MG63 (cell line): ENCODE measurements at regions not wholly inside any gene's neighbourhood (a gene's known extent, or its start where the extent isn't known, plus 50 kb on each side); places are given as distances from the start of the nearest gene placed in this dataset.

ENCODE experiments used
- DNase-seq: peaks from one replicate; pipeline ENCODE4 v3.0.0-alpha.2; 2020
- H3K27me3 ChIP-seq: fragments of 250-450 bp; sonication (Bioruptor Pico); 2 replicates; pipeline ENCODE4 v1.5.1; 2020; ENCODE audit warnings: mild to moderate bottlenecking, moderate library complexity
- H3K36me3 ChIP-seq: fragments of 250-450 bp; sonication (Bioruptor Pico); 2 replicates; pipeline ENCODE4 v1.5.1; 2020; ENCODE audit warnings: mild to moderate bottlenecking, moderate library complexity
- H3K4me3 ChIP-seq: fragments of 250-450 bp; sonication (Bioruptor Pico); 2 replicates; pipeline ENCODE4 v1.5.1; 2020; ENCODE audit warnings: mild to moderate bottlenecking, moderate library complexity
- H3K9me3 ChIP-seq: fragments of 250-450 bp; sonication (Bioruptor Pico); 2 replicates; pipeline ENCODE4 v1.5.1; 2020; ENCODE audit warnings: mild to moderate bottlenecking, moderate library complexity

DNA sequence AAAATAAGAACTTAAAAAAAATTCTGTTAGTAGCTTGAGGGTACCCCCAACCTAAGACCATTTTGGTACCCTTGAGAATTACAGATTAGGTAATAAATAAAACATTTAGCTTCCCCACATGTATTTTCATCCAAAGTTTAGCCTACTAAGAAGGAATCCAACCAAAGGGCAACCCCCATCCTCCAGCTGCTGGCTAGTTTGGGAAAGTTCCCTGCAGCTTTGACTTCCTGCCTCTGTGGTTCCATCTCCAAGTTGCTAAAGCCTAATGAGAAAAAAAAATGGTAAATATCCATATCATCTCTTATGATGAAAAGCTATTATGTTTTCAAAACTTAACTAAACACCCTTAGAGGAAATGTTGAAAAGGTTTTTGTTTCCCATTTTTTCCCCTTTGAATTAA, 547.2 kb downstream of the ANKRD7 start:
- no peak for DNase-seq
- Histone ChIP-seq H3K36me3 (no peaks in the 10 kb centered on the region), H3K4me3 (no peak overlapping the region), H3K9me3 (no peaks in the 10 kb centered on the region), H3K27me3 (no peaks in the 10 kb centered on the region)

DNA sequence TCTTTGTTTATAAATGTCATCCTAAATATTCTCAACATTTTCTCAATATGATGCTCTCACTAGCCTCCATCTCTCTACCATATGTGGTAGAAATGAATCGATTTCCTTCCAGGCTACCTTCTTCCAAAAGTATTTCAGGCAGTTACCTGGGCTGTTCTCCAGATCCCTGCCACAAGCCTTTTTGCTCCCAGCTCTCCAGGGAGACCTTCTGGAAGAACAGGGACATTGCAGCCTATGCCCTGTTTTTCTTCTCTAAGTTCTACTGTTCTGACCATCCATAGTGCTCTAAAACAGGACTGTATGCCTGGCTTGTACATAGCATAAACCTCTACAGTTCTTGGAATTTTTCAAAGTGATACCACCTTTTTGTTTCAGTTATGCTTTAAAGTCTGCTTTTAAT, 552.8 kb downstream of the ANKRD7 start:
- DNase-seq: no peak
- Histone ChIP-seq H3K4me3 (no peak overlapping the region), H3K9me3 (no peaks in the 10 kb centered on the region), H3K27me3 (no peaks in the 10 kb centered on the region), H3K36me3 (no peaks in the 10 kb centered on the region)

DNA sequence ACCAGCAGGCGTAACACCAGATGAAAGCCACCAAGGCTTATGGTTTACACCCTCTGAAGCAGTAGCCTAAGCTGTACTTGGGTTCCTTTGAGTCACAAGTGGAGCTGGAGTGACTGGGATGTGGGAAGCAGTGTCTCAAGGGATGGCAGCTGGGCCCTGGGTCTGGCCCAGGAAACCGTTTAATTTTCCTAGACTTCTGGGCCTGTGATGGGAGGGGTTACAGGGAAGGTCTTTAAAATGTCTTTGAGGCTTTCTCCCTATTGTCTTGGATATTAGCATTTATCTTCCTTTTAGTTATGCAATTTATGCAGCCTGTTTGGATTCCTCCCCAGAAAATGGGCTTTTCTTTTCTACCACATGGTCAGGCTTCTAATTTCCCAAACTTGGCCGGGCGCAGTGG, 568.2 kb downstream of the ANKRD7 start:
- Histone ChIP-seq H3K9me3 (no peaks in the 10 kb centered on the region), H3K36me3 (no peaks in the 10 kb centered on the region), H3K4me3 (no peak overlapping the region), H3K27me3 (no peaks in the 10 kb centered on the region)
- DNase-seq: no peak

DNA sequence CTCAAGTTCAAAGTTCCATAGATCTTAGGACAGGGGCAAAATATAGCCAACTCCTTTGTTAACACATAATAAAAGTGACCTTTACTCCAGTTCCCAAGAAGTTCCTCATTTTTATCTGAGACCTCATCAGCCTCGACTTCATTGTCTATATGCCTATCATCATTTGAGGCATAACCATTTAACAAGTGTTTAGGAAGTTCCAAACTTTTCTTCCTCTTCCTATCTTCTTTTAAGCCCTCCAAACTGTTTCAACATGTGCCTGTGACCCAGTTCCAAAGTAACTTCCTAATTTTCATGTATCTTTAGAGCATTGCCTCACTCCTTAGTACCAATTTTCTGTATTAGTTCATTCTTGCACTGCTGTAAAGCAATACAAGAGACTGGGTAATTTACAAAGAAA, 569.1 kb downstream of the ANKRD7 start:
- no peaks in the 10 kb centered on the region for H3K27me3 ChIP-seq
- no peaks in the 10 kb centered on the region for H3K36me3 ChIP-seq
- no peaks in the 10 kb centered on the region for H3K9me3 ChIP-seq
- no peak for DNase-seq
- no peak overlapping the region for H3K4me3 ChIP-seq

DNA sequence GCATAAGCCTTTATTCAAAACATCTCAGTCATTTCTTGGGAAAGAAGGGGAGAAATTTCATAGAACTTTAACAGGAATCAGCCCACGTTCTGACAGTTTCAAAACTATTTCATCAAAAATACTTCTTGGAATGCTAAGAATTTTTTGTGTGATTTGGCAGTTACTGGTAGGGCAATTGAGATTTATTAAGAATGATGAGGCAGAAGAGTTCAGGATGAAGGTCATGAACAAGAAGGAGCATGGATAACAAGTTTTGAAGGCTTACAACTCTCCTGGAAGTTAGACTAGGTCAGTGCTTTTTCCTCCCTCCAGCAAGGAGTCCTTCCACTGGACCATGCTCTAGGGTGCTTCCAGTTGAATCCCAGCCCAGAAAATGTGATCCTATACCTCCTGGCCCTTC, 569.9 kb downstream of the ANKRD7 start:
- Histone ChIP-seq H3K27me3 (no peaks in the 10 kb centered on the region), H3K9me3 (no peaks in the 10 kb centered on the region), H3K36me3 (no peaks in the 10 kb centered on the region), H3K4me3 (no peak overlapping the region)
- no peak for DNase-seq

DNA sequence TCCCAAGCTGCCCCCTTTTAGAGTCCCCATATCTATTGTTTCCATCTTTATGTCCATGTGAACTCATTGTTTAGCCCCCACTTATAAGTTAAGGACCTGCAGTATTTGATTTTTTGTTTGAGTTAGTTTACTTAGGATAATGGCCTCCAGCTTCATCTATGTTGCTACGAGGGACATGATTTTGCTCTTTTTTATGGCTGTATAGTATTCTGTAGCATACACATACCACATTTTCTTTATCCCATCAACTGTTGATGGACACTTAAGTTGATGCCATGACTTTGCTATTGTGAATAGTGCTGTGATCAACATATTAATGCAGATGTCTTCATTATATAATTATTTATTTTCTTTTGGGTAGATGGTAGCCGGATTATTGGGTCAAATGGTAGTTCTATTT, 576.9 kb downstream of the ANKRD7 start:
- Histone ChIP-seq H3K4me3 (no peak overlapping the region), H3K27me3 (no peaks in the 10 kb centered on the region), H3K9me3 (no peaks in the 10 kb centered on the region), H3K36me3 (no peaks in the 10 kb centered on the region)
- DNase-seq: no peak

DNA sequence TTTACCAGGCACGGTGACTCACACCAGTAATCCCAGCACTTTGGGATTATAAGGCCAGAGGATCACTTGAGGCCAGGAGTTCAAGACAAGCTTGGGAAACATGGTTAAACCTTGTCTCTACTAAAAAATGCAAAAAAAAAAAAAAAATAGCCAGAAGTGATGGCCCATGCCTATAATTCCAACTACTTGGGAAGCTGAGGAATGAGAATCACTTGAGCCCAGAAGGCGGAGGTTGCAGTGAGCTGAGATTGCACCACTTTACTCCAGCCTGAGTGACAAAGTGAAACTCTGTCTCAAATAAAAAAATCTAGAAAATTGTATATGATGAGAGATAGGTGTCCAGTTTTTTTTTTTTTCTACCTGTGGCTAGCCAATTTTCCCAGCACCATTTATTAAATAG, 578.2 kb downstream of the ANKRD7 start:
- Histone ChIP-seq H3K9me3 (no peaks in the 10 kb centered on the region), H3K4me3 (no peak overlapping the region), H3K27me3 (no peaks in the 10 kb centered on the region), H3K36me3 (no peaks in the 10 kb centered on the region)
- no peak for DNase-seq

DNA sequence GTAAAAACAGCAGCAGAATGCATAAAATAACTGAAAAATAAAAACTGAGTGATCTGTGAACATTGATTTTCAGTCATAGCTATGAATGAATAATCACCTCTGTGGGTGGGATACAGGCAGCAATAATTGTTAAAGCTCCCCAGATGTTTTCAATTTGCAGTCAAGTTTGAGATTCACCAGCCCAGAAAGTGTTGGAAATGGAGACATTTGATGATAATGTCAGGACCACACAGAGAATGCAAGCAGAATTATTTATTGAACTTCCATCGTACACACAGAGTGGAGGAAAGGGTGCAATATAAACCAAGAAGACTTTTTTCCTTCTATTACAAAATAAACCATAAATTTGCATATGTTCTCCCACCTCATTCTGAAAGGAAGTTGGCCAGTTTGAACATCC, 601.7 kb downstream of the ANKRD7 start:
- no peak for DNase-seq
- Histone ChIP-seq H3K36me3 (no peaks in the 10 kb centered on the region), H3K27me3 (no peaks in the 10 kb centered on the region), H3K4me3 (no peak overlapping the region), H3K9me3 (no peaks in the 10 kb centered on the region)

DNA sequence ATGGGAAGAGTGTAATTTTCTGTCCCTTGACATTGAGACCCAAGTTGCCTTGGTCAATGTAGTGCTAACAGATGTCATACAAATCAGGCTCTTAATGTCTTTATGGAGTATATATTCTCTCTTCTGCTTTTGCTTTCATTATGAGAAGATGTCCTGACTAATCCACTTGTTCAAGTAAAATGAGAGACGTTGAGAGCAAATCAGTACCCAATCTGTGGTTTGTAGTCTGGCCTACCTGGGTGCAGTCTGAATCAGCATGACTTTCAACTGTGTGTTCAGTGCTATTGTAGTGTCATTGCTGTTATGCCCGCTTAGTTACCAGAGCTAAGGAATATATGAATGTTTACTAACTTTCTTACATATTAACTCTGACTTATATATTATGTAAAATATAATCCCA, 612.4 kb downstream of the ANKRD7 start:
- DNase-seq: no peak
- Histone ChIP-seq H3K9me3 (no peaks in the 10 kb centered on the region; the same call in 1 of the 2 replicates), H3K36me3 (no peaks in the 10 kb centered on the region), H3K27me3 (no peaks in the 10 kb centered on the region), H3K4me3 (no peak overlapping the region)

DNA sequence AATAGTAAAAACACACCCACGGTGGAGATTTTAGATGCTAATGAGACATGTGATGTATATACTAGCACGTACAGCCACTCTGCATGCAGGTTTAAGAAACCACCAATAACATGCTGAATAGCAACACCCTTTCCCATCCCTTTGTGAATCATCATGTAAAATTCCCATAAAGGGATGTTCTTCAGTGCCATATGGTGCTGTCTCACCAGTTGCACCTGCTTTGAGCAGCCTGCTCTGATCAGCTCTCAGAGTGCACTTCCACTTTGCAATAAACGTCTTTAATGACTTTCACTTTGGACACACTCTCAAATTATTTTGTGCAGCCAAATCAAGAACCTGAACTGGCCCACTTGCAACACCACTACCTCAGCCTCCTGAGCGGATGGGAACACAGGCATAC, 615.0 kb downstream of the ANKRD7 start:
- Histone ChIP-seq H3K4me3 (no peak overlapping the region), H3K9me3 (no peaks in the 10 kb centered on the region), H3K27me3 (no peaks in the 10 kb centered on the region), H3K36me3 (no peaks in the 10 kb centered on the region)
- no peak for DNase-seq

DNA sequence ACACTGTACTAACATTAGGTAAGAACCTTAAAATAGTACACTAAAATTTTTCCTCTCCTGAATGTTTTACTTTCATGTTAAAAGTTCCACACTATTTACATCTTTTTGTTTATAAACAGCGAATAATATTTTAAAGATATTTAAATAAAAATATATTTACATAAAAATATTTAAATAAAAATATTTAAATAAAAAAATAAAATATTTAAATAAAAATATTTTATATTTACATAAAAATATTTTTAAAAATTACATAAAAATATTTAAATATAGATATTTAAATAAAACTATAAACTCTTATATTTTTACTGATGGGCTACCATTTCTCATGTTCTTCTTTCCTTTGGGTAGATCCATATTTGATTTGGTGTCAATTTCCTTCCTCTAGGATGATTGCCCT, 619.0 kb downstream of the ANKRD7 start:
- DNase-seq: no peak
- Histone ChIP-seq H3K36me3 (no peaks in the 10 kb centered on the region), H3K9me3 (no peaks in the 10 kb centered on the region), H3K27me3 (no peaks in the 10 kb centered on the region), H3K4me3 (no peak overlapping the region)

DNA sequence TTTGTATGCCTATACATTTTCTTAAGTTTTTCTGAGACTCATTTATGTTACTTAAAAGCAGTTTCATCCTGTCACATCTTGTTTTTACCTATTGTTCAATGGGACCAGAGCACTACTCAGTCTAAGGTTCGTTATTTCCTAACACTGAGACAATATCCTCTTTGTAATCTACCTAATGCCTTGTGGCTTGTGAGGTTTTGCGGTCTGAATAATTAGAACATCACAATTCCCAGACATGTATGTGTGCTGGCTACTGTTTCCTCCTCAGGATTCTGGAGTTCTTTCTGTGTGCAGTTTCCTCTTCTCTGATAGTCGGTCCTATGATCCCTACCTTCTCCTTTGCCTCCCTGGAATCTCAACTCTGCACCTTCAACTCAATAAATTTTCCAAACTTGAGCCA, 620.2 kb downstream of the ANKRD7 start:
- Histone ChIP-seq H3K4me3 (no peak overlapping the region), H3K9me3 (no peaks in the 10 kb centered on the region)

DNA sequence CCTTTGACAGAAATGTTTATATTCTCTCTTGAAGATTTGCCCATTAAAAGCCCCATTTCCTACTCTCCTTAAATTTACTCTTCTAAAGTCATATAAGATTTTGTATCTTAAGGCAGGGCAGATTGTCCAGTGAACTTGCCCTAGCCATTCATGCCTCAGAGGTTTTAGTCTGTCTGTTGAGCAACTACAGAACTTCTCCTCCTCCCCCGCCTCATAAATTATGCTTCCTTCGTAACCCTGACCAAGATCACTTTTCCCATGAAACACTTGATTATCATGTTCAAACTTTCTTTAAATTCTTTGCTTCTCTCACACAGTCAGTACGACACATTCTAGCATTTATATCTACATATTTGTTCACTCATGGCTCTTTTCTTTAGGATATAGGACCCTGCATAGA, 621.3 kb downstream of the ANKRD7 start:
- Histone ChIP-seq H3K27me3 (no peaks in the 10 kb centered on the region), H3K36me3 (no peaks in the 10 kb centered on the region), H3K9me3 (no peaks in the 10 kb centered on the region), H3K4me3 (no peak overlapping the region)
- no peak for DNase-seq

More for the DNA sequence above, 620.2 kb downstream of the ANKRD7 start:
- Histone ChIP-seq H3K36me3 (no peaks in the 10 kb centered on the region), H3K27me3 (no peaks in the 10 kb centered on the region)
- no peak for DNase-seq

DNA sequence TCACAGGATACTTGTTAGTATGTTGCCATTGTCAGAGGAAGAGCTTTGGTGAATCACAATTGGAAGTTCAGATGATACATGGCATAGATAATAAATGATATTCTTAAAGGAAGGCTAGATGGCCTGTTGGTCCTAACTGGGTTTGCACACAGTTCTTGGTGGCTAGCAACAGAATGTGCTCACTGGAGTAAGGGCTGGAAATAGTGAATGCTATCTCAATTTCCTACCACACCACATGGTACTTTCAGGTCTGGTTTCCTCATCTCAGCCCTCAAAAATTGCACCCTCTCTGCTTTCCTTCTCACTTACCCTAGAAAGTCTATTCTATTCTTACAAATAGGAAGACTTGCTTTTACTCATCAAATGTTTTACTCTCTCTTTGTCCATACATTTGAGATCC, 622.5 kb downstream of the ANKRD7 start:
- H3K27me3 ChIP-seq: no peaks in the 10 kb centered on the region
- H3K9me3 ChIP-seq: no peaks in the 10 kb centered on the region
- no peak overlapping the region for H3K4me3 ChIP-seq
- no peak for DNase-seq
- H3K36me3 ChIP-seq: no peaks in the 10 kb centered on the region

DNA sequence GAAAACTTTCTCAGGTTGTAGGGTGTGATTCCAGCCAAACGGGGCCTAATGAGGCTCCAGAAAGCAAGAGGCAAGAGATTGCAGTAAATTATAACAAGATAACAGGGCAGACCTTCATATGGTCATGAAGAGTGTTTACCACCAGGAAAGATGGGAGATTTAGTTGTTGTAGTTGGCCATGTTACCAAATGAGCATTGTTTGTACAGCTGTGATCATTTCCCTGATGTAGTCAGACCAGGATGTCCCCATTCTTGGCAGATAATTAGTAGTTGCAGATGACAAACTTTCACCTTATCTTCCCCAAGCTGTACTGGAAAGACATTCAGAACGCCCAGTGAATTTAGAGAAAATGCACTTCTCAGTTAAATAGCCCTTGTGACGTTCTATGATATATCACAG, 630.8 kb downstream of the ANKRD7 start:
- Histone ChIP-seq H3K27me3 (no peaks in the 10 kb centered on the region), H3K36me3 (no peaks in the 10 kb centered on the region), H3K9me3 (no peaks in the 10 kb centered on the region), H3K4me3 (no peak overlapping the region)
- no peak for DNase-seq

DNA sequence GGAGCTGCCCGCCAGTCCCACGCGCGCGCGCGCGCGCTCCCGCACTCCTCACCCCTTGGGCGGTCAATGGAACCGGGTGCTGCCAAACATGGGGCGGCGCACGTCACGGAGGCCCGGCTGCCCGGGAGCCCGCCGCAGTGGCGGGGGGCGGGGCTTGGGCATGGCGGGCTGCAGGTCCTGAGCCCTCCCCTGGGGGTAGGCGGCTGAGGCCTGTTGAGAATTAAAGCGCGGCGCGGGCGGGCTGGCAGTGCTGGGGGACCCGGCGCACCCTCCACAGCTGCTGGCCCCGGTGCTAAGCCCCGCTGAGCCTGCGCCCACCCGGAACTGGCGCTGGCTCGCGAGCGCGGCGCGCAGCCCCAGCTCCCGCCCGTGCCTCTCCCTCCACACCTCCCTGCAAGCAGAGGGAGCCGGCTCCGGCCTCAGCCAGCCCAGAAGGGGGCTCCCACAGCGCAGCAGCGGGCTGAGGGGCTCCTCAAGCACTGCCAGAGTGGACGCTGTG, 634.2 kb downstream of the ANKRD7 start:
- Histone ChIP-seq H3K4me3 (no peak overlapping the region), H3K27me3 (no peaks in the 10 kb centered on the region), H3K9me3 (no peaks in the 10 kb centered on the region), H3K36me3 (no peaks in the 10 kb centered on the region)
- DNase-seq: no peak

DNA sequence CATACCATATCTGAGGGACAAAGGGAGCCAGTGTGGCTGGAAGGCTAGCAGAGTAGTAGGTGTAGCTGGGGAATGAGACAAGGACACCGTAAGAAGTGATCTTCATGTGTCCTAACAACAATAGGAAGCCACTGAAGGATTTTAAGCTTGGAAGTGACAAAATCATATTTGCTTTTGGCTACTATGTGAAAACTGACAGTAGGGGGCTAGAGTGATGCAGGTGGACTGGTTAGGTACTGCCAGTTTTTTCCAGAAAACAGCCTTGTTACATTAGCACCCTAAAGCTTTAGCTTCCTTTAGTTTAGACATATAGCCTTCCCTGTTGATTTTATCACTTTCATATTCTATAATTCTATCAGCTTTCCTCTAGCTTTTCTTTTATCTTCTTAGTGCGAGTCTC, 637.1 kb downstream of the ANKRD7 start:
- H3K4me3 ChIP-seq: no peak overlapping the region
- H3K9me3 ChIP-seq: no peaks in the 10 kb centered on the region
- H3K36me3 ChIP-seq: no peaks in the 10 kb centered on the region
- no peak for DNase-seq
- no peaks in the 10 kb centered on the region for H3K27me3 ChIP-seq

DNA sequence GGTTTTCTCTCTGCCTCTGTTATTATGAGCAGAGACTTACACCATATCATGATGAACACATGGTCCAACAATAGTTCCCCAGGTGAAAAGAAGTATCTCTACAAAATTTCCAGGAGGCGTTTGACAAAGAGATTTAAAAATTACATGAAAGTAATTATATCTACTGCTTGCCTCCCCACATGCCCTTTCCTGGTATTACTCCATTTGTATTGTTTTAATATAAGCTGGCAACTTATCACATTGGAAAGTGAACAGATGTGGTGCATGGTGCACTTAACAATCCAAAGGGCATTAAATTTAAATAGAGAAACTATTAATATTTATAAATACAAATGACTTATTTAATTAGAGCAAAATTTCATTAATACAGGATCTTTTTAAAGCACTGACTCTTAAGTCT, 638.2 kb downstream of the ANKRD7 start:
- Histone ChIP-seq H3K4me3 (no peak overlapping the region), H3K9me3 (no peaks in the 10 kb centered on the region), H3K36me3 (no peaks in the 10 kb centered on the region), H3K27me3 (no peaks in the 10 kb centered on the region)
- DNase-seq: no peak

DNA sequence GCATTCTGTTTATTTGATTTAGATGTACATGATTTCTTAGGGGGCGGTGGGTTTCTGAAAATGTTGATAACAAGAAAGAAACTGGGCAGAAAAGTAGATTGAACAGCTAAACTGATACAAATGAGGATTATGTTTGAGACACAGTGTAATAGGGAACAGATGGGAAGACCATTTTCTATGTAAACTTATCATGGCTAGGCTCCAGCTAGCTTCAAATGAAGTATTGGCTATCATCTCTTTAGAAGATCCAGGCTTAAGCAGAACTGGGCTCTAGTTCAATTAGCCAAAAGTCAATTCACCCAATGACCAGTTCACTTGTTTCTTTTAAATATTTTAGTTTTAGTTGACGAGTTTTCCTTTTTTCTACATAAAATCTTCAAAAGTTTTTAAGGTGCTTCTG, 639.5 kb downstream of the ANKRD7 start:
- no peak for DNase-seq
- no peaks in the 10 kb centered on the region for H3K9me3 ChIP-seq
- H3K36me3 ChIP-seq: no peaks in the 10 kb centered on the region
- H3K27me3 ChIP-seq: no peaks in the 10 kb centered on the region
- H3K4me3 ChIP-seq: no peak overlapping the region
